ENCODE measurements at regions not wholly inside any gene's neighbourhood (a gene's known extent, or its start where the extent isn't known, plus 50 kb on each side); places are given as distances from the start of the nearest gene placed in this dataset.

DNA sequence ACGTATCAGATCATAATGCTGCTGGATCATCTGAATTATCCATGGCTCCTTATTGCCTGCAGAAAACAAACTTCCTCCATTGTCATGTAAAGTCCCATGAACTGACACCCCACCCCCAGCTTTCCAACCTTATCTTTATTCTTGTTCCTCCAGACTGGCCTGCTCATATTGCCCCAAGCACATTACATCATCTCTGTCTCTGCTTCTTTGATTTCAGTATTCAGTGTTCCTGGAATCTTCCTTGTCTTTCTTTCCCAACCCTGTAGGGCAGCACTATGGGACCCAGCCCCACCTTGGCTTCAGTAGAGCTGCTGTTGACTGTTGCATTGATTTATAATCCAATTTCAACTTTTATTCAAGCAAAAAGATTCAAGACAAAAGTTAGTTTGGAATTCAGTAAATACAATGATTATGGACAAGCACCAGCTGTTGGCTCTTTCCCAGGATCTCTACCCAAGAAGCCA, 187.5 kb upstream of the ECI2 start:
- no peak for TF ChIP-seq CTCF (conservative IDR thresholded peaks at IDR 0.05; ENCODE audit: low read depth in 2 of 2)
- no peak for TF ChIP-seq ZNF462 (CRISPR knock-in tag; IDR thresholded peaks at IDR 0.05)
- no peak for TF ChIP-seq POLR2AphosphoS5 (IDR thresholded peaks at IDR 0.05; ENCODE audit: low read depth)
- no peak for TF ChIP-seq REST (IDR thresholded peaks at IDR 0.05; ENCODE audit: unreplicated experiment)
- TF ChIP-seq EZH2phosphoT487 (IDR thresholded peaks at IDR 0.05; ENCODE audit: unreplicated experiment), result no peak
- TF ChIP-seq EZH2 (IDR thresholded peaks at IDR 0.05; ENCODE audit: low read depth, unreplicated experiment), result no peak
- no peak for TF ChIP-seq JUNB (IDR thresholded peaks at IDR 0.05; ENCODE audit: unreplicated experiment)
- TF ChIP-seq ZNF331 (CRISPR knock-in tag; IDR thresholded peaks at IDR 0.05; ENCODE audit: low read depth), result no peak
- TF ChIP-seq, protein P1, sequence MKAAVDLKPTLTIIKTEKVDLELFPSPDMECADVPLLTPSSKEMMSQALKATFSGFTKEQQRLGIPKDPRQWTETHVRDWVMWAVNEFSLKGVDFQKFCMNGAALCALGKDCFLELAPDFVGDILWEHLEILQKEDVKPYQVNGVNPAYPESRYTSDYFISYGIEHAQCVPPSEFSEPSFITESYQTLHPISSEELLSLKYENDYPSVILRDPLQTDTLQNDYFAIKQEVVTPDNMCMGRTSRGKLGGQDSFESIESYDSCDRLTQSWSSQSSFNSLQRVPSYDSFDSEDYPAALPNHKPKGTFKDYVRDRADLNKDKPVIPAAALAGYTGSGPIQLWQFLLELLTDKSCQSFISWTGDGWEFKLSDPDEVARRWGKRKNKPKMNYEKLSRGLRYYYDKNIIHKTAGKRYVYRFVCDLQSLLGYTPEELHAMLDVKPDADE (IDR thresholded peaks at IDR 0.05), result no peak
- TF ChIP-seq CREB1 (CRISPR knock-in tag; IDR thresholded peaks at IDR 0.05; ENCODE audit: low read depth), result no peak
- TF ChIP-seq ZNF114 (CRISPR knock-in tag; IDR thresholded peaks at IDR 0.05), result no peak

All from GM23338 (cell line).